HFFc6 (cell line): ENCODE measurements at regions not wholly inside any gene's neighbourhood (a gene's known extent, or its start where the extent isn't known, plus 50 kb on each side); places are given as distances from the start of the nearest gene placed in this dataset.

ENCODE experiments used
- DNase-seq: peaks from one replicate; pipeline ENCODE4 v3.0.0-alpha.2; 2018
- H3K27ac Mint-ChIP-seq: 2 replicates; pipeline ENCODE4 v1.8.0; 2020; ENCODE audit warnings: mild to moderate bottlenecking, mixed read lengths
- H3K27me3 Mint-ChIP-seq: 2 replicates; pipeline ENCODE4 v1.8.0; 2021; ENCODE audit warnings: mild to moderate bottlenecking, moderate library complexity, mixed read lengths; ENCODE audit not compliant: insufficient read depth
- H3K36me3 Mint-ChIP-seq: 2 replicates; pipeline ENCODE4 v1.8.0; 2021; ENCODE audit warnings: low read depth, mixed read lengths
- H3K4me1 Mint-ChIP-seq: 2 replicates; pipeline ENCODE4 v1.8.0; 2020; ENCODE audit warnings: low read depth, mixed read lengths
- H3K4me3 Mint-ChIP-seq: 2 replicates; pipeline ENCODE4 v1.8.0; 2020; ENCODE audit warnings: mild to moderate bottlenecking, moderate library complexity, mixed read lengths
- H3K9me3 Mint-ChIP-seq: 2 replicates; pipeline ENCODE4 v1.8.0; 2020; ENCODE audit warnings: mild to moderate bottlenecking, mixed read lengths
- CTCF ChIP-seq: fragments of 200-600 bp; sonication (generic); IDR thresholded peaks from 2 replicates; pipeline ENCODE4 v1.5.0; 2021; ENCODE audit warnings: antibody characterized with exemption, mild to moderate bottlenecking

- H3K27ac Mint-ChIP-seq, result no peak overlapping the region
Observed at GRCh38 chr1:118266436-118266835, 81.4 kb upstream of the SPAG17 start.

GRCh38 chr1:118264343-118264742, 79.3 kb upstream of the SPAG17 start:
- no peak overlapping the region for H3K27ac Mint-ChIP-seq
- no peaks in the 10 kb centered on the region for H3K9me3 Mint-ChIP-seq
- H3K36me3 Mint-ChIP-seq, result no peaks in the 10 kb centered on the region
- TF ChIP-seq CTCF, result no peak
- H3K27me3 Mint-ChIP-seq, result no peaks in the 10 kb centered on the region
- no peak overlapping the region for H3K4me3 Mint-ChIP-seq
- DNase-seq, result no peak
- no peaks in the 10 kb centered on the region for H3K4me1 Mint-ChIP-seq

More at GRCh38 chr1:118266436-118266835, 81.4 kb upstream of the SPAG17 start:
- Mint-ChIP-seq H3K4me3 (no peak overlapping the region), H3K9me3 (no peaks in the 10 kb centered on the region), H3K4me1 (no peaks in the 10 kb centered on the region), H3K36me3 (no peaks in the 10 kb centered on the region), H3K27me3 (no peaks in the 10 kb centered on the region)
- no peak for TF ChIP-seq CTCF
- DNase-seq, result no peak

GRCh38 chr1:118262865-118263264, 77.8 kb upstream of the SPAG17 start:
- H3K4me1 Mint-ChIP-seq, result no peaks in the 10 kb centered on the region
- TF ChIP-seq CTCF, result no peak
- H3K27me3 Mint-ChIP-seq, result no peaks in the 10 kb centered on the region; the same call in 1 of the 2 replicates
- no peak overlapping the region for H3K4me3 Mint-ChIP-seq
- H3K27ac Mint-ChIP-seq, result no peak overlapping the region
- no peaks in the 10 kb centered on the region for H3K9me3 Mint-ChIP-seq
- DNase-seq, result no peak
- no peaks in the 10 kb centered on the region for H3K36me3 Mint-ChIP-seq

GRCh38 chr1:118258975-118259374, 73.9 kb upstream of the SPAG17 start:
- no peak for DNase-seq
- no peaks in the 10 kb centered on the region for H3K9me3 Mint-ChIP-seq
- H3K27ac Mint-ChIP-seq, result no peak overlapping the region
- H3K4me3 Mint-ChIP-seq, result no peak overlapping the region
- no peaks in the 10 kb centered on the region for H3K36me3 Mint-ChIP-seq
- no peaks in the 10 kb centered on the region; the same call in 1 of the 2 replicates for H3K27me3 Mint-ChIP-seq
- no peaks in the 10 kb centered on the region for H3K4me1 Mint-ChIP-seq
- no peak for TF ChIP-seq CTCF

GRCh38 chr1:118257946-118258345, 72.9 kb upstream of the SPAG17 start:
- no peak for TF ChIP-seq CTCF
- Mint-ChIP-seq H3K36me3 (no peaks in the 10 kb centered on the region), H3K27me3 (no peaks in the 10 kb centered on the region; the same call in 1 of the 2 replicates), H3K4me1 (no peaks in the 10 kb centered on the region), H3K27ac (no peak overlapping the region), H3K9me3 (no peaks in the 10 kb centered on the region), H3K4me3 (no peak overlapping the region)
- DNase-seq, result no peak
